GM19324 (cell line): ENCODE measurements at regions not wholly inside any gene's neighbourhood (a gene's known extent, or its start where the extent isn't known, plus 50 kb on each side); places are given as distances from the start of the nearest gene placed in this dataset.

Experiments used
- ATAC-seq: cut with Tn5 transposase; IDR thresholded peaks from one replicate; pipeline ENCODE4 v1.9.1; 2021; ENCODE audit warnings: mild to moderate bottlenecking, moderate library complexity; ENCODE audit not compliant: unreplicated experiment, low FRiP score

DNA sequence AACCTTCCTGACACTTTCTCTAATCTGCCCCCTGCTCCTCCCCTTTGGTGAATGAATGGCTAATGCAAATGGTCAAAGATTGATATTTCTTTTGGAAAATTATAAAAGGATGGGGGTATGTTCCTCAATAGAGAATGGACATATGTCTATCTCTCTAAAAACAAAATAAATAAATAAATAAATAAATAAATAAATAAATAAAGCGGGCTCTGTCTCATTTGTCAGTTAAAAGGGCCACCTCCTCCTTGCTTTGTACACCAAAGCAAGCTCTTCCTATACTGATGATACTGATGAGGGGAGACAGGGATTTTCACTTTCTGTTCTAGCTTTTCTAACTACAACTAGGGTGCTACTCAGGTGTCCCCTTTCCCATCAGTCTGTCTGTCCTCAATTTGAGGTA, 135.5 kb upstream of the SPACA1 start:
- ATAC-seq: no peak

DNA sequence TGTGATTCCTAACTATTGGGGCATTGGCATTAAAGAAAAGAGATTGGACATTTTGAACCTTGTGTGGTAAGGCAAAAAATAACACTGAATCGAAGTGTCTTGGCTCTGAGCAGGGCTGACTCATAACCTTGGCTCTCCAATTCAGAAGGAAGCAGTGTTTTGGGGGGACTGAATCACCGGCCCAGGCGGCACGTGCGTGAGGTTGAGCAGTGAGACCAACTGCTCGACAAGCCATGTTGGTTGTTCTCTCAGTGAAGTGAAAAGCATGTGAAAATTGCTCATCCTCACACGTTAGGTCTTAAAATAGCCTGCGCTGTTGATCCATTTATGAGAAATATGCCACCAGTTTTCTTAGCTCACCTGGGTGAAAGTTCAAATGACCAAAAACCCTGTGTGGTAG, 137.8 kb upstream of the SPACA1 start:
- ATAC-seq: no peak

DNA sequence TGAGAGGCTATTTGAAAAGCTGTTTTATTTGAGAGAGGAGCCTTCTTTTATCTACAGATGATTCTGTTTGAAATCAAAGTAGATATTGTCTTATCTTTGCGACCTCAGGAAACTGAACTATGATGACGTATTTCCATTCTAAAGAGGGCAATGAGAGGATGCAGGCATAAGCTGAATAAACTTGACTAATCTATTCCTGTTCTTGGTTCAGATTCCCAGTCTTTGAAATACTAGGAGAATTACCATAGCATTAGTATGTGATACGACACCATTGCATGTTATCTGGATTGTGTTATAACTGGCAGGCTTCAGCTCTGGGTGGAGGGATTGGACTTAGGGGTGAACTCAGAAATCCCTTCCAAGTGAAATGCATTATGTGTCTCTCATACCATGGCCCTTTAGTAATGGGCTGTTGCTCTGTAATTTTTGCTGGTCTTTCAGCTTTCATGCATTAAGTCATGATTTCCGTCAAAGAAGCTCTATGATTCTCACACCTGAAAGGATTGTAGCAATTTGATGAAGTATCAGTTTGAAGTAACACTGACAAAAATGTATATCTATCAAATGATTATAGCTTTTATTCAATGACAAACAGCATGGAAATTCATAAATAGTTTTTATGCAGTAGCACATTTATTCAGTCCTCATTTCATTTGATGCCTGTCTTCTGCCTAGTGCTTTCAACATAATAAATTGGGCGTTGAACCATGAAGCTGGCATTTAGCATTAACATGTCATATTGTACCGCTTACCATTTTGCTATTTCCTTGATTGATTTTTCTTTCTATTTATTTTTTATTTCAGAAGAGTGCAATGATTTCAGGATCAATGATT, 138.4 kb upstream of the SPACA1 start:
- ATAC-seq: no peak

DNA sequence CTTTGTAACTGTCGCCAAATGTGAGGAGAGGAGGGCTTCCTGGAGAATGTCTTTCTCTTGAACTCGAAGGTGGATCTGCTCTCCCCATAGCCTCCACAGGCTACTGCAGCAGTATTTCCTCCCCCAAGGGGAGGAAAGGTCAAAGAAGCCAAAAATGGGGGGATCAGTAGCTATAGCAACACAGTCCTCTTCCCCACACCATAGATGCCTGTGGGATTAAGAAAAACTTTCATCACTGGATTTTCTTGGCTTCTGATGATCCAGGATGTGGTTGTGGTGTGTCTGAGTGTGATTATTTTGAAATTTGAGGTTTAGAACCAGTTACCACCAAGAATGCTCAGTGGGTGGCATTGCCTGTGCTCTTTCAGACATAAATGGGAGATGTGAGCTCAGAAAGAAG, 140.1 kb upstream of the SPACA1 start:
- no peak for ATAC-seq

DNA sequence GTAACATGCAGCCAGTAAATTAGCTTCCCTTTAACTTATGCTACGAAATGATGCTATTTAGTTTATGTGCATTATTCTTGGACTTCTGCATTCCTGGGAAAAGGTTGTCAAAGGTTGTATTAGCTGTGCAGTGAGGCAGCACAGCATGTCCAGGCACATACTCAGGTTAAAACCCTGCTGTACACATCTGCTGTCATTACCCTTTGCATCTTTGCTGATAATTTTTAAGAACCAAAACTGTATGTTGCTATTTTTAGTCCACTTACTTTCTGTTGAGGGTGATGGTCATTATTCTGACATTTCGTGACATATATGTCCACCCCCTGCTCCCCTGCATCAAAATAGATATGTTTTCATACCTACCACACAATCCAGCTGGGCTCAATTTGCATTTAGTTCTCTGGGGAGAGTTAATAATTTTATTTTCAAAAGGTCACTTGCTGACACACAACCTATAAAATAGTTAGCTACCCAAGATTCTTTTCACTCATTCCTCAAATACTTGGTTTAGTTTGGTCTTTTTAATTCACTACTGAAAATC, 142.5 kb upstream of the SPACA1 start:
- ATAC-seq: peak; percentile 90

DNA sequence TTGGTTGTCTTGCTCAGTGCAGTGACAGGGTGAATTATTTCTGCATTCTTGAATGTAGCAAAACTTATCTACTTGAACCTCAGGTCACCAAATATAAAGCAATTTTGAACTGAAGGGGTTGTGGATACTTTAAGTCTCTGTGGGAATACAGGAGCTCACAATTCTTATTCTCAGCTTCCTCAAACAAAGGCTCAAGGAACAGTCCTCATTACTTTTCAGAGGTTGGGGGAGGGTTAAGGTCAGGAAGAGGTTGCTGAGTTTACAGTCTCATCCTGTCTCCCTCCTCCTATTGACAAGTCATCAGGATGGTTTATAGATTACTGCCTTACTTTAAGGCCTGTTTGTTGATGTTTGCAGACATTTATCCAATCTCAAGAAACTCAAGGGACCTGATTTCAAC, 143.6 kb upstream of the SPACA1 start:
- ATAC-seq: no peak

GRCh38 chr6:87903323-87903722, 144.3 kb upstream of the SPACA1 start:
- ATAC-seq: no peak

DNA sequence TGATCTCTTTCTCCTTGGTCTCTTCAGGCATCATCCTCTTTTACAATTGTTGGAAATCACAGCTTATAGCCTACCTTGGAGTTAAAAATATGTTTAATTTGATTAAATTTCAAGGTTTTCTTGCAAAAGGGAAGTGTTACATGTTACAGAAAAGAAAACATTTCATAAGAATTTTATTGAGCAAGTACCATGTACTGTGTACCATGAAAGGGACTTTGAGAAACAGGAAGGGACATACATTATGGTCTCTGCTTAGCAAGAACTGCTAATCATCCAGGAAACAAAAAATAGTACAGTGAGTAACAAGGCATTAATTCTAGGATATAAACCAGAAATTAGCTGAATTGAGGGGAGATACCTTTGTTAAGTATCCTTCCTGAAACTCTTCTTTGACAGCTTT, 145.3 kb upstream of the SPACA1 start:
- no peak for ATAC-seq

DNA sequence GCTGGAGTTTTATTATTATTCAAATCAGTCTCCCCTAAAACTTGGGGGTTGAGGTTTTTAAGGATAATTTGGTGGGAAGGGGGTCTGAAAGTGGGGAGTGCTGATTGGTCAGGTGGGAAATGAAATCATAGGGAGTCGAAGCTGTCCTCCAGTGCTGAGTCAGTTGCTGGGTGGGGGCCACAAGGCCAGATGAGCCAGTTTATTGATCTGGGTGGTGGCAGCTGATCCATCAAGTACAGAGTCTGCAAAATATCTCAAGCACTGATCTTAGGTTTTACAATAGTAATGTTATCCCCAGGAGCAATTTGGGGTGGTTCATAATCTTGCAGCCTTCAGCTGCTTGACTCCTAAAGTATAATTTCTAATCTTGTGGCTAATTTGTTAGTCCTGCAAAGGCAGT, 146.0 kb upstream of the SPACA1 start:
- ATAC-seq: no peak

DNA sequence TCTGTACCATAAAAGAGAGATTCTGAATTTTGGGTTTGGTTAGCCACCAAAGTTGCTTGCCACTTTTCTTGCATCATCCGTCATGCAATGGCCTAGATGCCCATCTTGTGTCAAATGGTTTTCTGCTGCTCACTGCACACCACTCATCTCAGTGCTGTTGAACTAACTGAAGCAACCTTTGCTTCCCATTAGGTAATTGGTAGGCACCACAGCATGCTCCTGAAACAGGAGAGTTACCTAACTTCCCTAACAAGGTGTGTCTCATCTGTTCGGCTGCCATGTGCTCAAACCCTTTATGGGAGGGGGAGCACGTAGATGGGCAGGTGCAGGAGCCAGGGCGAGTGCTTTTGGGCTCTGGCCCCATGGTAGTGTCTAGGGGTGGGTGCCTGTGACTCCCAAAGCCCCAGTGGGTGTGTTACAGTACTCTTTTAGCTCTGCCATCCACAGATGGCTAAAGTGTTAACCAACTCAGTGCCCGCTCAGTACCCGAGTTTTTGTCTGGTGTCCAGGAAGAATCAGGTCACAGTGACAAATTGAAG, 147.4 kb upstream of the SPACA1 start:
- ATAC-seq: no peak

GRCh38 chr6:87899499-87900147, 148.0 kb upstream of the SPACA1 start:
- ATAC-seq: no peak

DNA sequence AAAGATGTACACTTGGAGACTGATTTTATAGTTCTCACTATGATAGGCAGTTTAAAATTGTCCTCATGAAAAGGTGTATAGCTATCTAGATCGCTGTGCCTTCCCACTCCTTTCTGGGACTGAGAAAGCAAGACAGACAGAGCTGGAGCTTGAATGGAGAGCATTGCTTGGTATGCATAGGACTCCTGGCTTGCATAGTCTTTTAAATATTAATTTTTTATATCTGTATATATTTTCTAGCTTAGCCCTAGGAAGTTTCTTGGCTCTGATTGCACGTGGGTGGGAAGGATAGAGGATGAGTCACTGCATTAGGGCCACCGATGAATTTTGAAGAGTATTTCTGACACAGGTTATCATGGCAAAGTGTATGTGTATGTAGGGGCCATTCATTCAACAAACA, 150.0 kb upstream of the SPACA1 start:
- ATAC-seq: no peak

DNA sequence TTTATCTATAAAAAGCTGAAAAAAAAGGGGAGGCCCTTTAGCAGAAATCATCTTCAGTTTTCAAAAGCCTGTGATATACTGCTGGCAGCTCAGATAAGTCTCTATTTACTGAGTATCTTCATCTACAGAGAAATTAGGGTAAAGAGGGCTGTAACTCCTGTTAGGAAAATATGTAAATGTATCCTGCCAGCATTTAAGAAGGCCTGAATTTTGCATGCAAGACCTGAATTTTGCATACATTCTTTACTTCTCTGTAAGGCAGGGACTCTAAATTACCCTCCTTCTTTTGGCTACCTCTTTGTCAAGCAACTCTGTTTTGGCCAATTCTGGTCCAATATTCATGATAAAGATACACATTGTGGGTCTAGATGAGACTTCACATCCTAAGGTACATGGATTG, 150.6 kb upstream of the SPACA1 start:
- ATAC-seq: no peak

DNA sequence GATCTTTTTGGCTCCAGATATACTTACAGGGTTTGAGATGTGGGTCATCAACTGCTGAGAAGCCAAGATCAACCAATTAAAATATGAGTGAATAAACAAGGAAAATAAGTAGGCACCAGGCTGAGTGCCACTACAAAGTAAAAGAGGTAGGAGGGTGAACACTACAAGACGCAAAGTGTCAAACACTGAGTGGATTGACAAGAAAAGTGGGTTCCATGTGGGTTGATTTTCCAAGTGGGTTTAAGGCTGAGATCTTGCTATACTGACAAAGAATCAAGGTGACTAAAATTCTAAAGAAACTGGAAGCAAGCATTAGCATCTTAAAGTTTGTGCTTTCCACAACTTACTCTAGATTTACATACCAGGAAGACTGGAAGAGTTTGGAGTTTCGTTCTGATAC, 160.4 kb upstream of the SPACA1 start:
- no peak for ATAC-seq

- ATAC-seq: no peak
Observed at GRCh38 chr6:87884203-87884602, 163.4 kb upstream of the SPACA1 start.

- no peak for ATAC-seq
Observed at GRCh38 chr6:87881342-87881895, 166.2 kb upstream of the SPACA1 start.

- ATAC-seq: no peak
Observed at GRCh38 chr6:87879132-87879861, 168.3 kb upstream of the SPACA1 start.

GRCh38 chr6:87875781-87876180, 171.9 kb upstream of the SPACA1 start:
- no peak for ATAC-seq

GRCh38 chr6:87873556-87873955, 171.5 kb upstream of the AKIRIN2 start:
- no peak for ATAC-seq

GRCh38 chr6:87870556-87870955, 168.5 kb upstream of the AKIRIN2 start:
- ATAC-seq: no peak
